ENCODE measurements at regions not wholly inside any gene's neighbourhood (a gene's known extent, or its start where the extent isn't known, plus 50 kb on each side); places are given as distances from the start of the nearest gene placed in this dataset.

DNA sequence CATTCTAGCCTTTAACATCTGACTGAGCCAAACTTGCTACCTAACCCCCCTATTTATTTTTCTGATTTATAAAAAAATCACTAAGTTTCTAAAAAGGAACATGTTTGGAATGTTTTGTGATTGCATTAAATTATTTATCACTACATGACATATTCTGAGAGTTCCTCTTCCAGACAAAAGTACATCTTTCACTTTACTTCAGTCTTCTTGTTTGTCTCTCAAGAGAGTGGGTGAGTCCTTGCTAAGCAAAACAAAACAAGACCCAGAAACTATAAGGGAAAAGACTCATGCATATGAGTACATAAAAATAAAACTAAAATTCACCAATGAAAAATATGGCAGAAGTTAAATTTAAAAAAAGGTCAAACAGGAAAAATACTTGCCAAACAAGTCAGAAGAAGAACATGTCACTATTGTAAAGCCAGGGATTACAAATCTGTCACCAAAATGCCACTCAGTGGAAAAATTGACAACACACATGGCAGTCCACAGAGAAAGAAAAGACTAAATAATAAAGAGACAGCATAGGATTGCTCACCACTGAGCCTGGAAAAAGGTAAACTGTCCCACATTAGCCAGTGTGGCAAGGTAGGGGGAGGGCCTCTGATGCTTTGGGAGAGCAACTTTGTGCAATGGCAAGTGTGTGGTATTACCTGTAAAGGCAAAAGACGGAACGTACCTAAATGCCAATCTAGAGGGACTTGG lies 166.7 kb upstream of the ZNF32 start:
- Histone ChIP-seq H3K36me3 (ENCODE audit: control insufficient read depth, insufficient read depth, low read length) (no peaks in the 10 kb centered on the region), H3K4me3 (ENCODE audit: low read depth, low read length) (no peak overlapping the region), H3K27me3 (ENCODE audit: control insufficient read depth, insufficient read depth, low read length) (no peaks in the 10 kb centered on the region)
- FAIRE-seq (no peak), DNase-seq (ENCODE audit: low read depth) (no peak)
- TF ChIP-seq, protein P1, sequence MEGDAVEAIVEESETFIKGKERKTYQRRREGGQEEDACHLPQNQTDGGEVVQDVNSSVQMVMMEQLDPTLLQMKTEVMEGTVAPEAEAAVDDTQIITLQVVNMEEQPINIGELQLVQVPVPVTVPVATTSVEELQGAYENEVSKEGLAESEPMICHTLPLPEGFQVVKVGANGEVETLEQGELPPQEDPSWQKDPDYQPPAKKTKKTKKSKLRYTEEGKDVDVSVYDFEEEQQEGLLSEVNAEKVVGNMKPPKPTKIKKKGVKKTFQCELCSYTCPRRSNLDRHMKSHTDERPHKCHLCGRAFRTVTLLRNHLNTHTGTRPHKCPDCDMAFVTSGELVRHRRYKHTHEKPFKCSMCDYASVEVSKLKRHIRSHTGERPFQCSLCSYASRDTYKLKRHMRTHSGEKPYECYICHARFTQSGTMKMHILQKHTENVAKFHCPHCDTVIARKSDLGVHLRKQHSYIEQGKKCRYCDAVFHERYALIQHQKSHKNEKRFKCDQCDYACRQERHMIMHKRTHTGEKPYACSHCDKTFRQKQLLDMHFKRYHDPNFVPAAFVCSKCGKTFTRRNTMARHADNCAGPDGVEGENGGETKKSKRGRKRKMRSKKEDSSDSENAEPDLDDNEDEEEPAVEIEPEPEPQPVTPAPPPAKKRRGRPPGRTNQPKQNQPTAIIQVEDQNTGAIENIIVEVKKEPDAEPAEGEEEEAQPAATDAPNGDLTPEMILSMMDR (IDR thresholded peaks at IDR 0.05; ENCODE audit: insufficient read depth, low read length, severe bottlenecking): no peak

DNA sequence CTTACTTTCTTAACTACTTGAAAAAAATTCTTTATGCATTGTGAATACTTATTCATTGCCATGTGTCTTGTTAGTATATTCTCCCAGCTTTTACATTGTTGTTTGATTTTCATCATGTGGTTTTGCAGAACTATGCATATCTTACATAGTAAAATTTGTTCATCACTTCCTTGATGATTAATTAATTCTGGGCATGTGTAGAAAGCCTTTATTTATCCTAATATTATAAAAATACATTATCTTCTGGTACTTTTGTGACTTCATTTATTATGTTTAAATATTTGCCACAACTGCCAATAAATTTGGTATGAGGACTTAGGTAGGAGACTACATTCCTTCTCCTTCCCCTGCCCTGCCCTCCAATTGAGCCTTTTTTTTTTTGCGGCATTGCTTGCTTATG lies 166.0 kb upstream of the ZNF32 start:
- TF ChIP-seq, protein P1 (IDR thresholded peaks at IDR 0.05; ENCODE audit: insufficient read depth, low read length, severe bottlenecking): no peak
- no peak for FAIRE-seq
- DNase-seq (ENCODE audit: low read depth): no peak
- Histone ChIP-seq H3K27me3 (ENCODE audit: control insufficient read depth, insufficient read depth, low read length) (no peaks in the 10 kb centered on the region), H3K36me3 (ENCODE audit: control insufficient read depth, insufficient read depth, low read length) (no peaks in the 10 kb centered on the region), H3K4me3 (ENCODE audit: low read depth, low read length) (no peak overlapping the region)

DNA sequence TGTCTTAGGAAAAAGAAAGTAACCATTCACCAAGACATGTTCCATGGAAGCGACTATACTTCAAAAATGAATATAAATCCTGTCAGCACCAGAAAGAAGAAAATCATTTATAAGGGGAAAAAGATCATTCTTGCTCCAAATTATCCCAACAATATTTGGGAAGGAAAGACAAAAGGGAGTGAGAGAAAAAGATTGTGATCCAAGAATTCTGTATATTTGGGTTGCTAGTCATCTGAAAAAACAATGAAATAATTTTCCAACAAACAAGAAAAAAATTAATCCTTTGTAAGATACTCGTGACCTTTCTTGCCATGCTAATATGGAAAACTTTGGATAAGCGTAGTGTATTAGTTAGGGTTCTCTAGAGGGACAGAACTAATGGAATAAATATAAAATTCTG lies 163.2 kb upstream of the ZNF32 start:
- H3K4me3 ChIP-seq (ENCODE audit: low read depth, low read length): no peak overlapping the region
- TF ChIP-seq, protein P1 (IDR thresholded peaks at IDR 0.05; ENCODE audit: insufficient read depth, low read length, severe bottlenecking): no peak

DNA sequence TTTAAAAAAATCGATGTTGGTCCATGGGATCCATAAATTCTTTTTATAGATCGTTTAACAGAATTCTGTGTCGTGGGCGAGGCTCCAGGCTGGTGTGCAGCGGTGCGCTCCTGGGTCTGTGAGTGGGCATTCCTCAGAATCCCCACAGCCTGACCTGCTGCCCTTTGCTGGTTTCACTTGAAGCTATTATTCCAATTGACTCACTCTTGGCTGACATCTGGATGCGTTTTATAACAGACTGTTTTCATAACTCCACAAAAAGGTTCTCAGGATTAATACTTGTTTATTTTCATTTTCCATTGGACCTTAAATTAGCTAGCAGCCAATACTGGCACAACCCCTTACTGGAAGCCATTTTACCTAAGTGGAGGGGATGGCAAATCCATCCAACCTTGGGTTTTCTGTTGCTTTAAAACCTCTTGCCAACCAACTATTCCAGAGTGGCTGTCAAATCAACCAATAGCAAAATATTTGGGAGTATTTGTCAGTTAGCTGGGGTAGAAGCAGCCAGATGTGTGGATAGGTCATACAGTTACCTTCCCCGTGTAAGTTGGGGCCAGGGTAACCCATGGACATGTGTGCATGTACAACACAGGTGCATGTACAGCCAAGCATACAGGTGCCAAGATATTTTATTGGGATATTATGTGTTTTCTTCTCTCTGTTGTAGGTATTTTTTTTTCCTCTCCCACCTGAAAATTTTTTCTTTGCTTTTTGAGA lies 160.7 kb upstream of the ZNF32 start:
- FAIRE-seq: no peak
- Histone ChIP-seq H3K4me3 (ENCODE audit: low read depth, low read length) (no peak overlapping the region), H3K36me3 (ENCODE audit: control insufficient read depth, insufficient read depth, low read length) (no peaks in the 10 kb centered on the region), H3K27me3 (ENCODE audit: control insufficient read depth, insufficient read depth, low read length) (no peaks in the 10 kb centered on the region)
- TF ChIP-seq, protein P1 (IDR thresholded peaks at IDR 0.05; ENCODE audit: insufficient read depth, low read length, severe bottlenecking): no peak
- no peak for DNase-seq (ENCODE audit: low read depth)

More for the DNA sequence above, 163.2 kb upstream of the ZNF32 start:
- H3K36me3 ChIP-seq (ENCODE audit: control insufficient read depth, insufficient read depth, low read length): no peaks in the 10 kb centered on the region
- H3K27me3 ChIP-seq (ENCODE audit: control insufficient read depth, insufficient read depth, low read length): no peaks in the 10 kb centered on the region
- DNase-seq (ENCODE audit: low read depth) (no peak), FAIRE-seq (no peak)

DNA sequence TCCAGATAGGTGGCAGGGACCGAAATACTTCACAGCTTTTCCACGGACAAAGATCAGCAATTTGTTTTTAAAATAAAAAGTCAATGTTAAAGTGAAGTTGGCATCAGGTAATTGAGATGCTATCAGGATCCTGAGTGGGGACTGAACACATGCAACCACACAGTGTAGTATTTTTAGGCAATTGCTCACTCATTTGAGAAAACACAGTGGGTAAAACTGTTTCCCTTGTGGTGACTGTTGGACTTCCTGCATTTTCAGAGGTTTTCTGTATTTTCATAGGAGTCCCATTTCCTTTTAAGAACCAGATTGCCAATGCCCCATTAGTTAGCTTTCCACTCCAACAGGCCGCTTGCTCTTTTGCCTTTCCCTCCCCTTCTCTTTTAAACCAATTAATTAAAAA lies 159.5 kb upstream of the ZNF32 start:
- Histone ChIP-seq H3K4me3 (ENCODE audit: low read depth, low read length) (no peak overlapping the region), H3K36me3 (ENCODE audit: control insufficient read depth, insufficient read depth, low read length) (no peaks in the 10 kb centered on the region), H3K27me3 (ENCODE audit: control insufficient read depth, insufficient read depth, low read length) (no peaks in the 10 kb centered on the region)
- TF ChIP-seq, protein P1 (IDR thresholded peaks at IDR 0.05; ENCODE audit: insufficient read depth, low read length, severe bottlenecking): no peak
- no peak for DNase-seq (ENCODE audit: low read depth)
- FAIRE-seq: no peak

Data from bronchial epithelial cell (primary cell).